Gastroesophageal sphincter (tissue), 3 donors: ENCODE measurements at regions not wholly inside any gene's neighbourhood (a gene's known extent, or its start where the extent isn't known, plus 50 kb on each side); places are given as distances from the start of the nearest gene placed in this dataset.

Source experiments
- POLR2A ChIP-seq, 2 donors: fragments of 450-650 bp; IDR thresholded peaks; one replicate each; pipeline ENCODE4 v1.6.1; 2017; ENCODE audit warnings: antibody characterized with exemption in 2 of 2, mild to moderate bottlenecking in 2 of 2, moderate library complexity in 1 of 2
- POLR2AphosphoS5 ChIP-seq: sonication (generic); formaldehyde crosslinking; IDR thresholded peaks from one replicate; pipeline ENCODE4 v1.6.1; 2017; ENCODE audit warnings: antibody characterized with exemption
- TF ChIP-seq, protein P1 (sequence below), 4 experiments: fragments of 200-600 bp in 2 of 4; fragments of 450-650 bp in 2 of 4; sonication (generic) in 1 of 4; IDR thresholded peaks; one replicate each; pipeline ENCODE4 v1.5.1; 2017 to 2019; ENCODE audit warnings: antibody characterized with exemption in 4 of 4, mild to moderate bottlenecking in 2 of 4, moderate library complexity in 2 of 4

DNA sequence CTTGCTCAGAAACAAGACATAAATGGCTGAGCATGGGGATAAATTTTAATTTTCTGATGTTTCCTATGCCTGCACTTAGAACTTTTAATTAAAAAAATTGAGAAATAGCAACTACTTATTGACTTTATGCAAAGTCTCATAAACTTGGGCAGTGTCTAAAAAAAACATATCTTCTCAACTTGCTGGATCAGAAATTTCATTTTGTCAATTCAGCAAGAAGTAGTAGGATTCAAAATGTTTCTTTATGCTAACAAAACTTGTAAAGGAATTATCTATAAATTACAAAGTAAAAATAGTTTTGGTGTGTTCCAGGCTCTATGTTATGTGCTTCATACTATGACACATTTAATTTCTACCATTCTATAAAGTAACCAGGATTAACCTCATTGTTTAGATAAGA, 562.2 kb upstream of the IMPG1 start:
- no peak for TF ChIP-seq POLR2A (IDR thresholded peaks at IDR 0.05)
- TF ChIP-seq, protein P1, sequence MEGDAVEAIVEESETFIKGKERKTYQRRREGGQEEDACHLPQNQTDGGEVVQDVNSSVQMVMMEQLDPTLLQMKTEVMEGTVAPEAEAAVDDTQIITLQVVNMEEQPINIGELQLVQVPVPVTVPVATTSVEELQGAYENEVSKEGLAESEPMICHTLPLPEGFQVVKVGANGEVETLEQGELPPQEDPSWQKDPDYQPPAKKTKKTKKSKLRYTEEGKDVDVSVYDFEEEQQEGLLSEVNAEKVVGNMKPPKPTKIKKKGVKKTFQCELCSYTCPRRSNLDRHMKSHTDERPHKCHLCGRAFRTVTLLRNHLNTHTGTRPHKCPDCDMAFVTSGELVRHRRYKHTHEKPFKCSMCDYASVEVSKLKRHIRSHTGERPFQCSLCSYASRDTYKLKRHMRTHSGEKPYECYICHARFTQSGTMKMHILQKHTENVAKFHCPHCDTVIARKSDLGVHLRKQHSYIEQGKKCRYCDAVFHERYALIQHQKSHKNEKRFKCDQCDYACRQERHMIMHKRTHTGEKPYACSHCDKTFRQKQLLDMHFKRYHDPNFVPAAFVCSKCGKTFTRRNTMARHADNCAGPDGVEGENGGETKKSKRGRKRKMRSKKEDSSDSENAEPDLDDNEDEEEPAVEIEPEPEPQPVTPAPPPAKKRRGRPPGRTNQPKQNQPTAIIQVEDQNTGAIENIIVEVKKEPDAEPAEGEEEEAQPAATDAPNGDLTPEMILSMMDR (IDR thresholded peaks at IDR 0.05): no peak
- TF ChIP-seq POLR2AphosphoS5: no peak
